Thyroid gland (tissue), 4 donors: ENCODE measurements at regions not wholly inside any gene's neighbourhood (a gene's known extent, or its start where the extent isn't known, plus 50 kb on each side); places are given as distances from the start of the nearest gene placed in this dataset.

Experiments
- DNase-seq, 2 donors: peaks; one replicate each; pipeline ENCODE4 v3.0.0-alpha.2; 2019
- H3K27ac ChIP-seq, 3 donors: fragments of 200-600 bp; sonication (generic); 1 replicate in 2 of 3; 2 replicates in 1 of 3; pipeline ENCODE4 v1.5.1; 2016 to 2019; ENCODE audit warnings: mild to moderate bottlenecking in 1 of 3, moderate library complexity in 1 of 3
- H3K27me3 ChIP-seq: fragments of 200-600 bp; sonication (generic); one replicate; pipeline ENCODE4 v1.5.1; 2019
- H3K36me3 ChIP-seq, 2 donors: fragments of 200-600 bp; sonication (generic); one replicate each; pipeline ENCODE4 v1.5.1; 2016 to 2019
- H3K4me1 ChIP-seq, 2 donors: fragments of 200-600 bp; sonication (generic); one replicate each; pipeline ENCODE4 v1.5.1; 2017 to 2019
- H3K4me3 ChIP-seq, 3 donors: fragments of 200-600 bp; sonication (generic); replicated peaks in 1 of 3; 1 replicate in 2 of 3; 2 replicates in 1 of 3; pipeline ENCODE4 v1.5.1; 2016; ENCODE audit warnings: mild to moderate bottlenecking in 1 of 3
- H3K9me3 ChIP-seq: fragments of 200-600 bp; sonication (generic); one replicate; pipeline ENCODE4 v1.5.1; 2017
- CTCF ChIP-seq, 6 experiments: fragments of 200-600 bp in 3 of 6; fragments of 450-650 bp in 3 of 6; sonication (generic) in 3 of 6; IDR thresholded peaks; one replicate each; pipeline ENCODE4 v1.5.1; 2016 to 2019; ENCODE audit warnings: antibody characterized with exemption in 6 of 6, mild to moderate bottlenecking in 2 of 6, inconsistent platforms in 1 of 6, moderate library complexity in 1 of 6
- POLR2A ChIP-seq, 2 donors: fragments of 450-650 bp; IDR thresholded peaks; one replicate each; pipeline ENCODE4 v1.6.1; 2017; ENCODE audit warnings: antibody characterized with exemption in 2 of 2, mild to moderate bottlenecking in 2 of 2, moderate library complexity in 1 of 2
- WGBS, 2 donors: methylation state at CpG; one replicate each; pipeline ENCODE4 v1.1.5; 2017; 5-methylcytosine and 5-hydroxymethylcytosine counted together
- intact Hi-C: fragments of 100-400 bp; cut with DNase I; formaldehyde crosslinking; loops from one replicate; pipeline ENCODE4 v1.15.1; 2023

GRCh38 chr20:39651645-39652325 is 689.6 kb downstream of the DHX35 start:
- intact Hi-C loops = no loop called here
- Histone ChIP-seq H3K27ac (no peak overlapping the region), H3K36me3 (no peaks in the 10 kb centered on the region), H3K9me3 (no peaks in the 10 kb centered on the region), H3K4me3 (no peak overlapping the region), H3K27me3 (no peaks in the 10 kb centered on the region), H3K4me1 (no peaks in the 10 kb centered on the region)
- no peak for TF ChIP-seq POLR2A (IDR thresholded peaks at IDR 0.05)
- TF ChIP-seq CTCF (IDR thresholded peaks at IDR 0.05) = no peak
- DNase-seq = no peak
- 58 to 66% methylated on average over 9 of the region's 9 CpGs for WGBS, 2 donors

GRCh38 chr20:39646874-39647413 is 684.8 kb downstream of the DHX35 start:
- Histone ChIP-seq H3K27ac (no peak overlapping the region), H3K9me3 (no peaks in the 10 kb centered on the region), H3K36me3 (no peaks in the 10 kb centered on the region), H3K4me3 (no peak overlapping the region), H3K27me3 (no peaks in the 10 kb centered on the region), H3K4me1 (no peaks in the 10 kb centered on the region)
- no peak for DNase-seq
- TF ChIP-seq POLR2A (IDR thresholded peaks at IDR 0.05) (no peak), CTCF (IDR thresholded peaks at IDR 0.05) (no peak)
- 76% methylated on average over 7 of the region's 7 CpGs for WGBS, 2 donors
- intact Hi-C loops = no loop called here

GRCh38 chr20:39645131-39645530 is 683.0 kb downstream of the DHX35 start:
- Histone ChIP-seq H3K36me3 (no peaks in the 10 kb centered on the region), H3K9me3 (no peaks in the 10 kb centered on the region), H3K27ac (no peak overlapping the region), H3K4me3 (no peak overlapping the region), H3K27me3 (no peaks in the 10 kb centered on the region), H3K4me1 (no peaks in the 10 kb centered on the region)
- TF ChIP-seq POLR2A (IDR thresholded peaks at IDR 0.05) (no peak), CTCF (IDR thresholded peaks at IDR 0.05) (no peak)
- no peak for DNase-seq
- intact Hi-C loops = no loop called here
- 13 to 30% methylated on average over 3 of the region's 3 CpGs for WGBS, 2 donors

GRCh38 chr20:39643292-39643691 is 681.1 kb downstream of the DHX35 start:
- Histone ChIP-seq H3K36me3 (no peaks in the 10 kb centered on the region), H3K27ac (no peak overlapping the region), H3K4me1 (no peaks in the 10 kb centered on the region), H3K9me3 (no peaks in the 10 kb centered on the region), H3K27me3 (no peaks in the 10 kb centered on the region), H3K4me3 (no peak overlapping the region)
- intact Hi-C loops = no loop called here
- DNase-seq = no peak
- TF ChIP-seq CTCF (IDR thresholded peaks at IDR 0.05) (no peak), POLR2A (IDR thresholded peaks at IDR 0.05) (no peak)
- 35 to 38% methylated on average over 1 of the region's 1 CpG for WGBS, 2 donors

- no peak for TF ChIP-seq CTCF (IDR thresholded peaks at IDR 0.05)
- no peak for TF ChIP-seq POLR2A (IDR thresholded peaks at IDR 0.05)
- Histone ChIP-seq H3K27ac (no peak overlapping the region), H3K27me3 (no peaks in the 10 kb centered on the region), H3K4me1 (no peaks in the 10 kb centered on the region), H3K36me3 (no peaks in the 10 kb centered on the region), H3K4me3 (no peak overlapping the region), H3K9me3 (no peaks in the 10 kb centered on the region)
- intact Hi-C loops = no loop called here
- 75 to 85% methylated on average over 4 of the region's 4 CpGs for WGBS, 2 donors
- no peak for DNase-seq
Measured at GRCh38 chr20:39641423-39641822, 679.3 kb downstream of the DHX35 start.
